ENCODE measurements at regions not wholly inside any gene's neighbourhood (a gene's known extent, or its start where the extent isn't known, plus 50 kb on each side); places are given as distances from the start of the nearest gene placed in this dataset.

GRCh38 chr11:134560566-134561330 lies 148.7 kb upstream of the B3GAT1 start:
- Histone ChIP-seq H3K36me3 (ENCODE audit: insufficient read depth, low read length) (no peaks in the 10 kb centered on the region), H3K4me1 (ENCODE audit: low read length) (no peaks in the 10 kb centered on the region; the same call in 1 of the 2 replicates), H4K20me1 (ENCODE audit: insufficient read depth, low read depth, low read length) (no peaks in the 10 kb centered on the region), H3K79me2 (ENCODE audit: low read length) (no peaks in the 10 kb centered on the region), H3K27me3 (ENCODE audit: low read length) (no peaks in the 10 kb centered on the region), H2AFZ (ENCODE audit: low read length) (no peak overlapping the region), H3K27ac (ENCODE audit: low read length) (no peak overlapping the region), H3K9me2 (replicated peaks; ENCODE audit: insufficient read depth, low read length) (no peaks in the 10 kb centered on the region), H3K4me2 (ENCODE audit: low read depth, low read length, poor library complexity, severe bottlenecking) (no peak overlapping the region), H3K9ac (ENCODE audit: low read length) (no peak overlapping the region), H3K4me3 (ENCODE audit: low read length) (no peak overlapping the region), H3K9me3 (ENCODE audit: low read length) (no peaks in the 10 kb centered on the region)
- no peak for DNase-seq

- Histone ChIP-seq H3K4me1 (ENCODE audit: low read length) (no peaks in the 10 kb centered on the region; the same call in 1 of the 2 replicates), H3K9ac (ENCODE audit: low read length) (no peak overlapping the region), H3K4me2 (ENCODE audit: low read depth, low read length, poor library complexity, severe bottlenecking) (no peak overlapping the region), H4K20me1 (ENCODE audit: insufficient read depth, low read depth, low read length) (no peaks in the 10 kb centered on the region), H3K9me2 (replicated peaks; ENCODE audit: insufficient read depth, low read length) (no peaks in the 10 kb centered on the region), H3K4me3 (ENCODE audit: low read length) (no peak overlapping the region), H3K27ac (ENCODE audit: low read length) (no peak overlapping the region), H3K27me3 (ENCODE audit: low read length) (no peaks in the 10 kb centered on the region), H3K9me3 (ENCODE audit: low read length) (no peaks in the 10 kb centered on the region), H3K79me2 (ENCODE audit: low read length) (no peaks in the 10 kb centered on the region), H3K36me3 (ENCODE audit: insufficient read depth, low read length) (no peaks in the 10 kb centered on the region), H2AFZ (ENCODE audit: low read length) (no peak overlapping the region)
- DNase-seq: no peak
Measured at GRCh38 chr11:134560066-134560465, 148.0 kb upstream of the B3GAT1 start.

- Histone ChIP-seq H3K4me2 (ENCODE audit: low read depth, low read length, poor library complexity, severe bottlenecking) (no peak overlapping the region), H3K9ac (ENCODE audit: low read length) (no peak overlapping the region), H3K27ac (ENCODE audit: low read length) (no peak overlapping the region), H3K4me3 (ENCODE audit: low read length) (no peak overlapping the region), H4K20me1 (ENCODE audit: insufficient read depth, low read depth, low read length) (no peaks in the 10 kb centered on the region), H3K4me1 (ENCODE audit: low read length) (no peaks in the 10 kb centered on the region; the same call in 1 of the 2 replicates), H3K27me3 (ENCODE audit: low read length) (no peaks in the 10 kb centered on the region), H3K9me3 (ENCODE audit: low read length) (no peaks in the 10 kb centered on the region), H2AFZ (ENCODE audit: low read length) (no peak overlapping the region), H3K79me2 (ENCODE audit: low read length) (no peaks in the 10 kb centered on the region), H3K36me3 (ENCODE audit: insufficient read depth, low read length) (no peaks in the 10 kb centered on the region), H3K9me2 (replicated peaks; ENCODE audit: insufficient read depth, low read length) (no peaks in the 10 kb centered on the region)
- DNase-seq: no peak
Measured at GRCh38 chr11:134559602-134559962, 147.5 kb upstream of the B3GAT1 start.

GRCh38 chr11:134558916-134559601 lies 147.0 kb upstream of the B3GAT1 start:
- H3K27ac ChIP-seq (ENCODE audit: low read length): no peak overlapping the region
- DNase-seq: no peak

GRCh38 chr11:134558258-134558835 lies 146.3 kb upstream of the B3GAT1 start:
- Histone ChIP-seq H3K4me3 (ENCODE audit: low read length) (no peak overlapping the region), H3K4me1 (ENCODE audit: low read length) (no peaks in the 10 kb centered on the region; the same call in 1 of the 2 replicates), H2AFZ (ENCODE audit: low read length) (no peak overlapping the region), H3K9ac (ENCODE audit: low read length) (no peak overlapping the region), H3K27me3 (ENCODE audit: low read length) (no peaks in the 10 kb centered on the region), H4K20me1 (ENCODE audit: insufficient read depth, low read depth, low read length) (no peaks in the 10 kb centered on the region), H3K36me3 (ENCODE audit: insufficient read depth, low read length) (no peaks in the 10 kb centered on the region), H3K9me2 (replicated peaks; ENCODE audit: insufficient read depth, low read length) (no peaks in the 10 kb centered on the region), H3K27ac (ENCODE audit: low read length) (no peak overlapping the region), H3K79me2 (ENCODE audit: low read length) (no peaks in the 10 kb centered on the region), H3K4me2 (ENCODE audit: low read depth, low read length, poor library complexity, severe bottlenecking) (no peak overlapping the region), H3K9me3 (ENCODE audit: low read length) (no peaks in the 10 kb centered on the region)
- DNase-seq: no peak

More at GRCh38 chr11:134558916-134559601, 147.0 kb upstream of the B3GAT1 start:
- Histone ChIP-seq H3K4me1 (ENCODE audit: low read length) (no peaks in the 10 kb centered on the region; the same call in 1 of the 2 replicates), H3K4me3 (ENCODE audit: low read length) (no peak overlapping the region), H3K27me3 (ENCODE audit: low read length) (no peaks in the 10 kb centered on the region), H3K9ac (ENCODE audit: low read length) (no peak overlapping the region), H3K9me3 (ENCODE audit: low read length) (no peaks in the 10 kb centered on the region), H3K36me3 (ENCODE audit: insufficient read depth, low read length) (no peaks in the 10 kb centered on the region), H2AFZ (ENCODE audit: low read length) (no peak overlapping the region), H4K20me1 (ENCODE audit: insufficient read depth, low read depth, low read length) (no peaks in the 10 kb centered on the region), H3K9me2 (replicated peaks; ENCODE audit: insufficient read depth, low read length) (no peaks in the 10 kb centered on the region), H3K79me2 (ENCODE audit: low read length) (no peaks in the 10 kb centered on the region), H3K4me2 (ENCODE audit: low read depth, low read length, poor library complexity, severe bottlenecking) (no peak overlapping the region)

- Histone ChIP-seq H3K9me2 (replicated peaks; ENCODE audit: insufficient read depth, low read length) (no peaks in the 10 kb centered on the region), H4K20me1 (ENCODE audit: insufficient read depth, low read depth, low read length) (no peaks in the 10 kb centered on the region), H3K4me1 (ENCODE audit: low read length) (no peaks in the 10 kb centered on the region; the same call in 1 of the 2 replicates), H3K79me2 (ENCODE audit: low read length) (no peaks in the 10 kb centered on the region), H3K27ac (ENCODE audit: low read length) (no peak overlapping the region), H3K4me3 (ENCODE audit: low read length) (no peak overlapping the region), H3K9ac (ENCODE audit: low read length) (no peak overlapping the region), H3K27me3 (ENCODE audit: low read length) (no peaks in the 10 kb centered on the region), H2AFZ (ENCODE audit: low read length) (no peak overlapping the region), H3K36me3 (ENCODE audit: insufficient read depth, low read length) (no peaks in the 10 kb centered on the region), H3K4me2 (ENCODE audit: low read depth, low read length, poor library complexity, severe bottlenecking) (no peak overlapping the region), H3K9me3 (ENCODE audit: low read length) (no peaks in the 10 kb centered on the region)
- DNase-seq: no peak
Measured at GRCh38 chr11:134557571-134558257, 145.7 kb upstream of the B3GAT1 start.

- no peak overlapping the region for H3K9ac ChIP-seq (ENCODE audit: low read length)
- no peaks in the 10 kb centered on the region for H3K9me3 ChIP-seq (ENCODE audit: low read length)
- H3K27me3 ChIP-seq (ENCODE audit: low read length): no peaks in the 10 kb centered on the region
- no peaks in the 10 kb centered on the region; the same call in 1 of the 2 replicates for H3K4me1 ChIP-seq (ENCODE audit: low read length)
- H3K4me2 ChIP-seq (ENCODE audit: low read depth, low read length, poor library complexity, severe bottlenecking): no peak overlapping the region
- H4K20me1 ChIP-seq (ENCODE audit: insufficient read depth, low read depth, low read length): no peaks in the 10 kb centered on the region
- no peak overlapping the region for H3K27ac ChIP-seq (ENCODE audit: low read length)
- no peaks in the 10 kb centered on the region for H3K9me2 ChIP-seq (replicated peaks; ENCODE audit: insufficient read depth, low read length)
- no peak overlapping the region for H3K4me3 ChIP-seq (ENCODE audit: low read length)
- DNase-seq: no peak
- H3K79me2 ChIP-seq (ENCODE audit: low read length): no peaks in the 10 kb centered on the region
- no peaks in the 10 kb centered on the region for H3K36me3 ChIP-seq (ENCODE audit: insufficient read depth, low read length)
- H2AFZ ChIP-seq (ENCODE audit: low read length): no peak overlapping the region
Measured at GRCh38 chr11:134556186-134556585, 144.1 kb upstream of the B3GAT1 start.

GRCh38 chr11:134555510-134555909 lies 143.5 kb upstream of the B3GAT1 start:
- H3K9me2 ChIP-seq (replicated peaks; ENCODE audit: insufficient read depth, low read length): no peaks in the 10 kb centered on the region
- H3K9ac ChIP-seq (ENCODE audit: low read length): no peak overlapping the region
- no peak for DNase-seq
- H4K20me1 ChIP-seq (ENCODE audit: insufficient read depth, low read depth, low read length): no peaks in the 10 kb centered on the region
- no peaks in the 10 kb centered on the region; the same call in 1 of the 2 replicates for H3K4me1 ChIP-seq (ENCODE audit: low read length)
- no peaks in the 10 kb centered on the region for H3K36me3 ChIP-seq (ENCODE audit: insufficient read depth, low read length)
- H3K79me2 ChIP-seq (ENCODE audit: low read length): no peaks in the 10 kb centered on the region
- H2AFZ ChIP-seq (ENCODE audit: low read length): no peak overlapping the region
- no peak overlapping the region for H3K4me2 ChIP-seq (ENCODE audit: low read depth, low read length, poor library complexity, severe bottlenecking)
- no peaks in the 10 kb centered on the region for H3K9me3 ChIP-seq (ENCODE audit: low read length)
- H3K27ac ChIP-seq (ENCODE audit: low read length): no peak overlapping the region
- H3K27me3 ChIP-seq (ENCODE audit: low read length): no peaks in the 10 kb centered on the region
- H3K4me3 ChIP-seq (ENCODE audit: low read length): no peak overlapping the region

Measured in Karpas-422 (cell line).